H9 (cell line): ENCODE measurements at regions not wholly inside any gene's neighbourhood (a gene's known extent, or its start where the extent isn't known, plus 50 kb on each side); places are given as distances from the start of the nearest gene placed in this dataset.

ENCODE experiments used
- DNase-seq: peaks from one replicate; pipeline ENCODE4 v3.0.0-alpha.2; 2017
- H2AFZ ChIP-seq: one replicate; pipeline ENCODE4 v1.6.1; 2013; ENCODE audit warnings: mild to moderate bottlenecking, low read length, control low read depth, moderate library complexity
- H2AK5ac ChIP-seq: 2 replicates; pipeline ENCODE4 v1.6.1; 2013; ENCODE audit warnings: low read length, control low read depth, mixed read lengths; ENCODE audit not compliant: insufficient read length
- H2BK120ac ChIP-seq: one replicate; pipeline ENCODE4 v1.6.1; 2013; ENCODE audit warnings: low read depth, mild to moderate bottlenecking, low read length, control low read depth, inconsistent platforms; ENCODE audit not compliant: poor library complexity, severe bottlenecking
- H2BK12ac ChIP-seq: 2 replicates; pipeline ENCODE4 v1.6.1; 2013; ENCODE audit warnings: low read length, control low read depth, mixed read lengths, low read depth; ENCODE audit not compliant: insufficient read length
- H2BK15ac ChIP-seq: 2 replicates; pipeline ENCODE4 v1.6.1; 2013; ENCODE audit warnings: low read depth, low read length, control low read depth
- H2BK20ac ChIP-seq: one replicate; pipeline ENCODE4 v1.6.1; 2013; ENCODE audit warnings: low read depth, mild to moderate bottlenecking, low read length, control low read depth, inconsistent platforms; ENCODE audit not compliant: poor library complexity, severe bottlenecking
- H2BK5ac ChIP-seq: 2 replicates; pipeline ENCODE4 v1.6.1; 2013; ENCODE audit warnings: low read length, control low read depth, mixed read lengths; ENCODE audit not compliant: insufficient read length
- H3K14ac ChIP-seq: 2 replicates; pipeline ENCODE4 v1.6.1; 2013; ENCODE audit warnings: low read length, control low read depth; ENCODE audit not compliant: insufficient read depth
- H3K18ac ChIP-seq: 2 replicates; pipeline ENCODE4 v1.6.1; 2013; ENCODE audit warnings: low read depth, mild to moderate bottlenecking, mixed read lengths, low read length, control low read depth; ENCODE audit not compliant: insufficient read length
- H3K23ac ChIP-seq: 2 replicates; pipeline ENCODE4 v1.6.1; 2013; ENCODE audit warnings: low read length, control low read depth, mixed read lengths, low read depth; ENCODE audit not compliant: insufficient read length
- H3K23me2 ChIP-seq: 2 replicates; pipeline ENCODE4 v1.6.1; 2013; ENCODE audit warnings: low read depth, mild to moderate bottlenecking, mixed read lengths, low read length, control low read depth; ENCODE audit not compliant: insufficient read length, poor library complexity, severe bottlenecking
- H3K27ac ChIP-seq: 2 replicates; pipeline ENCODE4 v1.5.1; 2013; ENCODE audit warnings: low read length, control low read depth, mixed read lengths, low read depth; ENCODE audit not compliant: insufficient read length
- H3K27me3 ChIP-seq: 2 replicates; pipeline ENCODE4 v1.6.1; 2013; ENCODE audit warnings: low read length, control low read depth, inconsistent platforms; ENCODE audit not compliant: insufficient read depth
- H3K4ac ChIP-seq: 2 replicates; pipeline ENCODE4 v1.6.1; 2013; ENCODE audit warnings: low read depth, mild to moderate bottlenecking, control low read depth, inconsistent platforms, low read length, moderate library complexity
- H3K4me1 ChIP-seq: 2 replicates; pipeline ENCODE4 v1.6.1; 2013; ENCODE audit warnings: low read length, control low read depth, inconsistent platforms; ENCODE audit not compliant: insufficient read depth
- H3K4me2 ChIP-seq: 2 replicates; pipeline ENCODE4 v1.6.1; 2013; ENCODE audit warnings: low read length, control low read depth, mixed read lengths; ENCODE audit not compliant: insufficient read length, insufficient read depth
- H3K56ac ChIP-seq: 2 replicates; pipeline ENCODE4 v1.6.1; 2013; ENCODE audit warnings: low read depth, mild to moderate bottlenecking, mixed read lengths, low read length, control low read depth; ENCODE audit not compliant: insufficient read length
- H3K79me1 ChIP-seq: 2 replicates; pipeline ENCODE4 v1.6.1; 2013; ENCODE audit warnings: low read depth, mild to moderate bottlenecking, moderate library complexity, low read length, control low read depth, inconsistent platforms; ENCODE audit not compliant: insufficient read depth, poor library complexity, severe bottlenecking
- H3K79me2 ChIP-seq: 2 replicates; pipeline ENCODE4 v1.6.1; 2013; ENCODE audit warnings: low read length, control low read depth, inconsistent platforms; ENCODE audit not compliant: insufficient read depth
- H3K9ac ChIP-seq: 2 replicates; pipeline ENCODE4 v1.6.1; 2013; ENCODE audit warnings: low read length, control low read depth, mixed read lengths; ENCODE audit not compliant: insufficient read length; ENCODE audit errors: extremely low read depth
- H3K9me3 ChIP-seq: one replicate; pipeline ENCODE4 v1.6.1; 2013; ENCODE audit warnings: low read depth, low read length, inconsistent platforms; ENCODE audit not compliant: control insufficient read depth
- H3T11ph ChIP-seq: one replicate; pipeline ENCODE4 v1.6.1; 2013; ENCODE audit warnings: mild to moderate bottlenecking, low read length, control low read depth, inconsistent platforms
- H4K20me1 ChIP-seq: one replicate; pipeline ENCODE4 v1.6.1; 2013; ENCODE audit not compliant: control insufficient read depth, insufficient read length, insufficient read depth
- H4K5ac ChIP-seq: 2 replicates; pipeline ENCODE4 v1.6.1; 2013; ENCODE audit warnings: low read depth, mild to moderate bottlenecking, mixed read lengths, low read length, control low read depth; ENCODE audit not compliant: insufficient read length
- H4K8ac ChIP-seq: replicated peaks from 2 replicates; pipeline ENCODE4 v1.6.1; 2013; ENCODE audit warnings: low read length, control low read depth, mixed read lengths, low read depth; ENCODE audit not compliant: insufficient read length
- H4K91ac ChIP-seq: 2 replicates; pipeline ENCODE4 v1.6.1; 2013; ENCODE audit warnings: low read depth, mild to moderate bottlenecking, moderate library complexity, mixed read lengths, low read length, control low read depth; ENCODE audit not compliant: insufficient read length
- H3K27ac Mint-ChIP-seq, 3 experiments: 2 replicates in 2 of 3; 3 replicates in 1 of 3; pipeline ENCODE4 v1.8.0; 2020 to 2021; ENCODE audit warnings: mixed read lengths in 3 of 3, mild to moderate bottlenecking in 1 of 3, moderate library complexity in 1 of 3
- H3K27me3 Mint-ChIP-seq: 2 replicates; pipeline ENCODE4 v1.8.0; 2021; ENCODE audit warnings: low read depth, mild to moderate bottlenecking, moderate library complexity, mixed read lengths
- H3K36me3 Mint-ChIP-seq, 3 experiments: 2 replicates in 2 of 3; 3 replicates in 1 of 3; pipeline ENCODE4 v1.8.0; 2020 to 2021; ENCODE audit warnings: low read depth in 3 of 3, mixed read lengths in 3 of 3; ENCODE audit not compliant: insufficient read depth in 1 of 3
- H3K4me1 Mint-ChIP-seq, 2 experiments: 2 replicates each; pipeline ENCODE4 v1.8.0; 2020; ENCODE audit warnings: mixed read lengths in 2 of 2
- H3K4me3 Mint-ChIP-seq, 2 experiments: 2 replicates in 1 of 2; 3 replicates in 1 of 2; pipeline ENCODE4 v1.8.0; 2020 to 2021; ENCODE audit warnings: mild to moderate bottlenecking in 2 of 2, mixed read lengths in 2 of 2, moderate library complexity in 1 of 2
- H3K9me3 Mint-ChIP-seq, 2 experiments: 2 replicates in 1 of 2; 3 replicates in 1 of 2; pipeline ENCODE4 v1.8.0; 2020; ENCODE audit warnings: mild to moderate bottlenecking in 2 of 2, mixed read lengths in 2 of 2, moderate library complexity in 1 of 2
- CTCF ChIP-seq: fragments of 200-600 bp; sonication (generic); conservative IDR thresholded peaks from 3 replicates; pipeline ENCODE4 v1.8.0; 2021; ENCODE audit warnings: antibody characterized with exemption, mild to moderate bottlenecking
- WGBS: extraction: QIAGEN DNeasy Blood & Tissue Kit; methylation state at CpG from one replicate; pipeline ENCODE4 v1.1.7; 2013; ENCODE audit warnings: missing lambda C conversion rate, low lambda C conversion rate, mixed read lengths; ENCODE audit not compliant: insufficient read length; ENCODE audit errors: extremely low coverage; 5-methylcytosine and 5-hydroxymethylcytosine counted together

- Histone ChIP-seq H3K4me1 (no peaks in the 10 kb centered on the region), H2AFZ (no peak overlapping the region), H3K79me2 (no peaks in the 10 kb centered on the region), H4K5ac (no peak overlapping the region), H3K18ac (no peak overlapping the region), H3K14ac (no peak overlapping the region), H3K27ac (no peak overlapping the region), H4K91ac (no peak overlapping the region), H2BK15ac (no peak overlapping the region), H2BK120ac (no peak overlapping the region), H3K23ac (no peak overlapping the region), H2BK20ac (no peak overlapping the region), H3K56ac (no peak overlapping the region), H3K4ac (no peak overlapping the region), H3K9ac (no peak overlapping the region), H3T11ph (no peak overlapping the region), H2BK5ac (no peak overlapping the region), H2BK12ac (no peak overlapping the region), H3K79me1 (no peaks in the 10 kb centered on the region), H2AK5ac (no peak overlapping the region), H3K4me2 (no peak overlapping the region), H3K23me2 (no peaks in the 10 kb centered on the region), H3K9me3 (no peaks in the 10 kb centered on the region), H4K8ac (no peak overlapping the region), H3K27me3 (no peaks in the 10 kb centered on the region), H4K20me1 (no peaks in the 10 kb centered on the region)
- H3K9me3 Mint-ChIP-seq: no peaks in the 10 kb centered on the region
- H3K4me3 Mint-ChIP-seq: no peak overlapping the region
- WGBS: no CpG with 5 or more reads among the region's 6 CpGs
- TF ChIP-seq CTCF: no peak
- H3K27ac Mint-ChIP-seq: no peak overlapping the region; a peak in 1 of 7 replicates
- no peaks in the 10 kb centered on the region for H3K27me3 Mint-ChIP-seq
- peaks cover 2 to 7% of the 10 kb centered on the region in 2 experiments; a peak in 2 of 4 replicates for H3K4me1 Mint-ChIP-seq
- H3K36me3 Mint-ChIP-seq: no peaks in the 10 kb centered on the region
- DNase-seq: no peak
Observed at GRCh38 chr7:17680026-17680425, 260.3 kb downstream of the SNX13 start.
